Left renal cortex interstitium (tissue), 4 donors: ENCODE measurements at regions not wholly inside any gene's neighbourhood (a gene's known extent, or its start where the extent isn't known, plus 50 kb on each side); places are given as distances from the start of the nearest gene placed in this dataset.

ENCODE experiments used
- DNase-seq, 4 donors: peaks; one replicate each; pipeline ENCODE4 v3.0.0-alpha.2; 2013; ENCODE audit warnings: low read depth in 4 of 4, low spot score in 2 of 4, missing footprints in 1 of 4

DNA sequence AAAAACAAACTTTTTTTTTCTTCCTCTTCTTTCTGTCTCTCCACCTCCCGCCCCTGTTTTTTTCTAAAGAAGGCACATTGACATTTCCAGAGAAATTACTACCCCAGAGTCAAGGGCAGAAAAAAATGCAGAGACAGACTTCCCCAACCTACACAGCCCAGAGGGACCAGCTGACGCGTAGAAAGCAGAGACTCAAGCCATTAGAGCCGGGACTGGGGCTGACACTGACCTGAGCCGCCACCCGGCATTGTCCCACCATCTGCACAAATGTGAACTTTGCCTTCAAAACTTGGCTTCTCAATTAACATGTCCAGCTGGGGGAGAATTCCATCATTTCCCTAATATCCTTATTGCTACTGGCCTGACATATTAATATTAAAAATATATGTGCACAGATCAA lies 385.6 kb downstream of the NR2F2 start:
- no peak for DNase-seq

DNA sequence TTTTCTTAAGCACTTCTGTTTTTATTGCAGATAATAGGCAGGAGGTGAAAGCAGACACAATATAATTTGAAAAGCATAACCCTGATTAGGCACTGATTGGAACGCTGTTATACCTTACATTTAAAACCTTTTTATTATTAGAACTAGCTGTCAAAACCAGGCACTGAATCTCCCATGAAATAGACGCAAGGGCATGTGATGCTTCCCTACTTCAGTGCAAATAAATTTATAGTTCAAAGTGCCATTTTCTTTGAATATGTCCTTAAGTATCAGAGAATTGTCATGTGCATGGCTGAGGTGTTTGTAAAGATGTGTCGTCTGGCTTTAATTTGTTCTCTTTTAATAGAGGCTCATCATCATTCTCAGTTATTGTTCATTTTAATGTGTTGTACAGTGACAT lies 386.0 kb downstream of the NR2F2 start:
- no peak for DNase-seq

DNA sequence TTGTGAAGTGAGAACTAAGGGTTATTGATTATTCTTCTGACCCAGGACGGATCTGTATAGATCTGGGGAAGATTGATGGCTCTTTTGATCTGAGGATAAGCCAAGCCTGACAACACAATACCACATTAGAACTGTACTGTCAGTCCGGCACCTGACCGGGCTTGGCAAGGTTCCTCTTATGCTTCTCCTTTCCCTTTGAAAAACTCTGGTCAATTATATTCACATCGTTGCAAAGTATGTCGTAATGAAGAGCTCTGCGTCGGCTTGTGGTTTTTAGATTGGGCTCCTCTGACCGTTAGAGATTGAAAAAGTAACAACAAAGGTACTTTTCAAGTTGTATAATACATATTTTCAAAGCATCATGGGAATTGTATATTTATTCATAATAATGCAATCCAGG lies 389.8 kb downstream of the NR2F2 start:
- no peak for DNase-seq

DNA sequence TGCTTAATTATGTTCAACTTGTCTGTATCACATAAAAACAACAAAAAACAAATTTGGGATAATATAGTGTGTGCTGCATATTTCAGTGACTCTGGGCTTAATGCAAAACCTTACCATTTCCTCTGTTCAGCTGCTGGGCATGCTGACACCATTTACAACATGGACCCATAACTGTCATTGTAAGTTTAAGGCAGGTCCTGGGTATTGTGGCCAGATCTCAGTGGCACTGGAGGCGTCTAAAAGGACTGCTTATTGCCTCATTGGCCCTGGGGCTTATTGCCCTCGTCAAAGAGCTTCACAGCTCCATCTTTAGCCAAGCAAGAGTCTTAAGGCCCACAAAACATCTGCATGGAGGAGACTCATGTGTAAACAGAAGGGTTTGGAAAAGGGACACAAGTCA lies 390.2 kb downstream of the NR2F2 start:
- DNase-seq = no peak

DNA sequence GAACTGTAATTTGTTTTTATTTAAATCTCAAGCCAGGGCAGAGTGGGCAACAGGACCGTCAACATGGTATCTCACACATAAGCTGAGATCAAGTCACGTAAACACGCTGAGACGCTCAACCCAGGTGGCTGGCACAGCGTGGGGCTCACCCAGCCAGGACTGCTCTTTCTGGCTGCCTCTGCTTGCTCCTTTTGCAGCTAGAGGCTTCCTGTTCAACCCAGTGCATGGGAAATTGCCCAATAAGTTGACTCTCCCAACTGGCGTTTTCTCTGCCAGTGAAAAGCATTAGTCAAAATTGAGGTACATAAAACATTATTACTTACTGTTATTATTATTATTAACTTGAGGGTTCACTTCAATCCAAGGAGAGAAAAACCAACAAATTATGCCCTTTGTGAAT lies 398.1 kb downstream of the NR2F2 start:
- no peak for DNase-seq

DNA sequence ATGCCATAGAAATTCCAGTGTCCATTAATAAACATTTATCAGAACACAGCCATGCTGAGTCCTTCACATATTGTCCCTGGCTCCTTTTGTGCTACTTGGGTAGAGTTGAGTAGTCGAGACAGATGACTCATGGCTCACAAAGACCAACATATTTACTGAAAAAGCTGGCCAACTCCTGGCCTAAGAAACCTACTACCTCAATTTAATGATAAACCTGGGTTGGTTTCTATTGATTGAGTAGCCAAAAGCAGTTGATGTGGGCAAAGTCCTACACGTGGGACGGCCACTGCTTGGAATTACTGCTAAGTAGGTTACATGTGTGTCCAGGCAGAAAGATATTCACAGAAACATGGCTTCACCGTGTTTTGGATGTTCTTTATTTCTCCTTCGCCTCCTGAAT lies 402.2 kb downstream of the NR2F2 start:
- DNase-seq = no peak

DNA sequence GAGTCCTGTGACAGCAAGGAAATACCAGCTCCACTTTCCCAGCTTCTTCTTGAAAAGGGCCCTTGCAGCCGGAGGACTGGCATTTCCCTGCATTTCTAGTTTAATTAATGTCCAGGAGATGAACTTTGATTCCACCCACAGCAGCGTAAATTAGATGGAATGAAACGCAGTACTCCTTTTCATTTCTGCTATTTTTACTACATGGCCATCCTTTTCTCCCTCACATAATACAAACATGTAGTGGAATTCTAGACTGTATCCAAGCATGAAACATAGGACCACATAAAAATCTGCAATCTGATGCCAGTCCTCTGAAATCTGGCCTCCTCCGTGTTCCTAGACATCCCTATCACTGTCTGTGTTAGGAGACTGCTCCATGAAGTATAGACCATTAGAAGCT lies 403.2 kb downstream of the NR2F2 start:
- no peak for DNase-seq

DNA sequence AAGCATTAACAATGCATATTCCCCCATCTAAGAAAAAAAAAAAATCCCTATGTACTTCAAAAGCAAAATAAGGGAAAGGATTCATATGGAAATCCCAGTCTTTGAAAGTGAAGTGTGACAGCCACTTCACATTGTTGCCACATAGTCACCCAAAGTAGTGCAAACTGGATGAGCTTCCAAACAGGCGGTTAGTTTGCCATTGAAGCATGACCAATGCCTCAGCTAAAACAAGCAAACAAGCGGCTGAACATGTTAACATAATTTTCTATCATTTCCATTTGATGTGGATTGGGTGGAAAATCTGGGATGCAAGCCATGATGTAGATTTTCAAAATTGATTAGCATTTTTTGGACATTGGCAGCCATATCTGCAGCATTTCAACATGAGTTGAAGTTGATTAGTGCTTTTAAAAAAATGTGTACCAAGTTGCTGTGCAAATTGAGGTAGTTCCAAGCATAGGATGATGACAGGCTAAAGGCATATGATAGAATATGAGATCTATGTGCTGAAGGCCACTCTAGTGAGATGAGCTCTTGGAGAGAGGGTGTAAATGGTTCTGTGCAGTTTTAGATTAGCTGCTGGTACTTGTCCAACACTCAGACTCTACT lies 405.2 kb downstream of the NR2F2 start:
- no peak for DNase-seq

DNA sequence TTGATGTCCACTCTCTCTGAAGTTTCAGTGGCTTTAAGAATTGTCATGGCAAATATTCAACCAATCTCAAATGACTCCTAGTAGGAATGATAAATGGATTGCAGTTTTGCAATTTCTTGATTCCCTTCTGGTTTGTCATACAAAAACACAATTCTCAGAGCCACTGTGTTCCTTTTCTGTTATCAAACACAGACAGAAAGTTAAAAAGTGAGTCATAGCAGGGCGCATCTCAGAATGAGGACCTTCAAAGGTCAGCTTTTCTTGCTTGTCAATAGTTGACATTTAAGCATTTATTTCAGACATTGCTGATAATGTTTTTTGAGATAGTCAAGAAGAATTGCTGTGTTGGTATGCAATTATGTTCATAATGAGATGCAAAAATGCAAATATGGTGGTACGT lies 405.9 kb downstream of the NR2F2 start:
- no peak for DNase-seq

DNA sequence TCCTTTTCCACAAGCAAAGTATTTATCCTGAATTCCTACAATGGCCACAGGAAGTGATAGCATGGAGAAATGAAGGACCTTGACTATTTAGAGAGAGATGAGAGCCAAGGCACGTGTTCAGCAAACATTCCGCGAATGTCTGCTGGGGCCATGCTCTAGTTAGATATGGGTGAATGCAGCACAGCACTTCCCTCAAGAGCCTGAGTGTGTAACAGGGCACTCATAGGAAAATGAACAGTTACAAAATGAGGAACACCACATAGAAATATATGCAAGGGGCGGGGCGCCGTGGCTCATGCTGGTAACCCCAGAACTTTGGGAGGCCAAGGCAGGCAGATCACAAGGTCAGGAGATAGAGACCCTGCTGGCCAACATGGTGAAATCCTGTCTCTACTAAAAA lies 406.9 kb downstream of the NR2F2 start:
- no peak for DNase-seq

DNA sequence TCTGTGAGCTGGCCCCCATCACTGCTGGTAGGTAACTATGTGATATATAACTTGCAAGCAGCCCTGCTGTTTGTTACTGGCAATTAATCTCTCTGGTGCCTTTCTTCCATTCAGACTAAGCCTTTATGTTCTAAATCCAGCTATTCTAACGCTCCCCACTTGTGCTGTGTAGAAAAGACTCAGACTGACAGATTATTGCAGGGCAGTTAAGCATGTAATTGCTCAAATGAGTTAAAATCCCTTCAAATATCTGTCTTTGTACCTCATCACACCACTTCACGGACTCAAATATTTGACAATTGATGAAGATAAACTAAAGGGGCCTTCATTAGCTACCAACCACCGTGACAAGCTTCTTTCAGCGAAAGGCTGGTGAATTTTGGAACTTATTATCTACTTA lies 416.2 kb downstream of the NR2F2 start:
- no peak for DNase-seq

DNA sequence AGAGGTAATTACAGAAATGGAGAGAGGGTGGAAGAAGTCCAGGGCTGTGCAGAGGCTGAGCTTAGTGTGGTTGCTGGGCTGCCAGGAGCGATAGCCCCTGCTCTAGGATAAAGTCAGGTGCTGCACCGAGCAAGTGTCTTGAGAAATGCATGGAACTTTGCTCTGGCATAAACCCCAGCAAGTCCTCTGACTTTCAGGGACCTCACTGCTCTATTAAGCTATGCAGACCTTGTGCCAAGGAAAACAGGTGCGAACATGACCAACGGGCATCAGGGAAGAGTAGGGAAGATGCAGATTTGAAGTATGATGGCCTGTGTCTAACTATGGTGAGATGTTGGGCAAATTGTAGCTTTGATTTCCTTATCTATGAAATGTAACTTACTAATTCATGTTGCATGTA lies 416.8 kb downstream of the NR2F2 start:
- no peak for DNase-seq

DNA sequence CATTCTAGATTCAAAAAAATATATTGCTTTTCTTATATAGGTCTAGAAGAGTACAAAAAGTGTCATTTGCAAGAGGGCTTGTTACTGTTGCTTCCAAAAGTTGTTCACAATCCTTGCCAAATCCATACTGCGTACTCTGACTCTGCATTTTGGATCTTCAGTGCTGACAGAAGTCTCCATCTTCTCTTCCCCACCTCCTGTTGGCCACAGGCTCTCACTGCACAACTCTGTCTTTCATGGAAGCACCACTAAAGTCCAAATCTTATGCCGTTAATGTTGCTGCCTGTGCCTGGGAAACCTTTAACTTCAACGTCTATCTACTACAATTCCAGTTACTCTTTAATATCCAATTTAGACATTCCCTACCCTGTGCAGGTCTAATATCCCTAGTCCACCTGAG lies 419.9 kb downstream of the NR2F2 start:
- DNase-seq = no peak

DNA sequence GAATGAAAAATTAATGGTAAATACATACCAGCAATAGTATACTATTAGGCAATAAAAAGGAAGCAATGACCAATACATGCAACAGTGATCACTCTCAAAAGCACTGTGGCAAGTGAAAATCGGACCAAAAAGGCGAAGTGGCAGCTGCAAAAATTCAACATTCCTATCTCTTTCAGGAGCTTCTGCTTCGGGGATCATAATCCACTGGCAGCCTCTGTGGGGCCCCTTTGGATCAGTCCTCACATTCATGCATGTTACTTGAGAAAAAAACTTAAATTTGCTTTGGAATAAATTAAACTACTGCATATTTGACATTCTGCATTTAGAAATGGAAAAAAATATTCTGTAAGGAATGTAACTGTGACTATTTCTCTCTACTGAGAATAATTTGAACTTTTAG lies 425.6 kb downstream of the NR2F2 start:
- no peak for DNase-seq

DNA sequence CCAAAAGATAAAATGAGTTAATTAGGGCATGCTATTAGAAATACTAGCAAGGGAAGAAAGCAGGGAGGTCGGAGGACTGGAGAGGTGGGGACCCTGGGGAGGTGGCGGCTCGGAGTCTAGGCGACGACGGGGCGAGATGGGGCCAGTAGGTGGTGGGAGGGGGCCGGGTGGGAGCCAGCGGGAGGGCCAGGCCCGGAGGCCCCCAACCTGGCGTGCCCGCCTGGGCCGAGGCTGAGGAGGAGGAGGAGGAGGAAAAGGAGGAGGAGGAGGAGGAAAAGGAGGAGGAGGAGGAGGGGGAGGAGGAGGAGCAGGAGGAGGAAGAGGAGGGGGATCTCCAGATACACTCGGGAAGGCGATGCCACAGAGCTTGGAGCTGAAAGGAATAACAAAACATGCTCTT lies 426.2 kb downstream of the NR2F2 start:
- DNase-seq = no peak

DNA sequence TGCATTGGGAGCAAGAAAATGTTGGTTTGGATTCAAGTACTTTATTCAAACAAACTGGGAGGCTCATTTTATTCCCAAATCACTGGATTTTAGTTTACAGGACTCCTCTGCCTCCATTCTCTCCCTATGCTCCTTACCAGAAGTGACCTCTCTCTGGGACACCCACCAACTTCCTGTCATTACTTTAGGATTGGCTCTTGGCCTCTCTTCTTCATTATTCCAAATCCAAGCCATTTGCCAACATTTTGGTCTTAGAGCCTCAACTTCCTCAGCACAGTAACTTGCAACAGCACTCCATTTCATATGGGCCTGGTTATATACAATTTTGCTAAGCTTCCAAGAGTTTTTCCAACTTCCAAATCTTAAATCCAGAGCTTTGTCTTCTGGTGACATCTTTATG lies 432.1 kb downstream of the NR2F2 start:
- no peak for DNase-seq

DNA sequence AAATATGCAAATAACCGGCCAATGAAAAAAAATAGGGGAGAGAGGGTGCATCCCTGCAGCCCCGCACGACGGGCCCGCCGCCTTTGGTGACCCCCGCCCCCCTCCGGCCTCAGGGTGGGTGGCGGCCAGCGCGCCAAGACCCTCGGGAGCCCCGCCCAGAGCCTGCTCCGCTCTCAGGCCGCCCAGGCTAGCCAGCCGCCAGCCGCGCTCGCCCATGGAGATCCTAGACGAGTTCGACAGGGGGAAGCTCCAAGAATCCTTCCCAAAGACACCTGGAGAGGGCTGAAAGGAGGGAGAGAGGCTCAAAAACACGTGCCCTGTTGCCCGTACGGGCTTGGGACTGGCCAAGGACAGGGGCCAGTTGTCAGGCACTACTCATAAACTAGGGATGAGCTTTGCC lies 434.0 kb downstream of the NR2F2 start:
- no peak for DNase-seq

DNA sequence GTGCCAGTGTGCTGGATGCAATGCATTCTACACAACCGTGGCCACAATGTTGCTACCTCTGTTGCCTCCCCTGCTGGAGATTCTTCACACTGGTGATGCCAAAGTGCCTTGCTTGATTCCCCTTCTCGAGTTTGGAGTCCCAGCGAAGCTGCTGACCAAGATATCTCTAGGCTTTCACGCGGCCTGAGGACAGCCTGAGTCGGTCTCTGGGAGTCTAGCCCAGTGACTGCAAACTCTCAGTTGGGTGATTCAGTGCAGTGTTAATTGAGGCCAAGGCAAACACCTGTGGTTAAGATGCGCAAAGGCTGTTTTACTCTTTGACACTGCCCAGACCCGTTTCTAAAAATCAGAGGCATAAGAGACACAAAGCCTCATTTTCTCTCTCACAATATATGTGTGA lies 434.4 kb downstream of the NR2F2 start:
- no peak for DNase-seq

DNA sequence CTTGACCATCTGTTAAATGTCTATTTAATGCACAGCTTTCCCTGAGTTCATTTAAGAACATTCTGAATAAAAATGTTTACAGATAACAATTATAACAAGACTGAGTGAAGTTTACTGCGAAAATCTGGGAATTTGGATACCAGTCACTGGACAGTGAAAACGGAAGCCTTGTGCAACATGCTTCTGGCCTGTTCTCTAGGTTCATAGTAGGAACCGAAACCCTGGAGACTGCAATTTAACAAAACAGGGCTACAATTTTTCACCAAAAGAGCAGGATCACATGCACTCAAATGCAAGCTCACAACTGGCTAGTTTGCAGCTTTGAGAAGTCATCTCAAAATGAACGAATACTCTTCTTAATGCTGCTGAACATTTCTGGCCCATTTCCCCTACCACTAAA lies 435.9 kb downstream of the NR2F2 start:
- DNase-seq = no peak

DNA sequence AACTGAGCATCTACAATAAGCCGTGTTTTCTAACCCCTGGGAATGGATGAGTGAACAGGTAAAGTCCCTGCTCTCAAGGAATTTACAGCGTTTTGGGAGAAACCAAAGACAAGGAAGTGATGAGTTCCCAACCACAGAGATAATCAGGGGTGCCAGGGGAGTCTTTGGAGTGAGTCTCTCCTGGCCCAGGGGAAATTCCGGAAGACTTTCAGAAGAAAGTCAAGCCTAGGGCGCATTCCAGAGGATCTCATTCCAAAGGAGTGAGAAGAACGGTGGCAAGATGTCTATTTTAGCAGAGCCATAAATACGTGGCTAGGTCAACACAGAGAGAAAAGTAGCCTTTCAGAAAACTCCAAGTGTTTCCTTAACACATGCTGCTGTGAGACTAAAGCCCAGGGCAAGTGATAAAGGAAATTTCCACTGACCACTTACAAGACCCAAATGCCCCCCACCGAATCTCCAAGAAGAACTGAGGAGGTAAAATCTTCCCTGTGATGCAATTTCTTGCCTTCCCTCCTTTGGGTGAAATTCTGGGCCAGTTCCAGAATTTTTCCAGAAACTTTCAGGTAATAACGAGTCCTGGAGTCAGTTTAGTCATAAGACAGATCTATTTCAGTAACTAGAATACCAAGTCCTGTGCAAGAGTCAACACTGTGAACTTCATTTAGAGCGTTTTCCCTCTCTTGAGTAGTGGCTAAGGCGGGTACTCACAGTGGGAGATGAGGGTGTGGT lies 437.4 kb downstream of the NR2F2 start:
- no peak for DNase-seq

DNA sequence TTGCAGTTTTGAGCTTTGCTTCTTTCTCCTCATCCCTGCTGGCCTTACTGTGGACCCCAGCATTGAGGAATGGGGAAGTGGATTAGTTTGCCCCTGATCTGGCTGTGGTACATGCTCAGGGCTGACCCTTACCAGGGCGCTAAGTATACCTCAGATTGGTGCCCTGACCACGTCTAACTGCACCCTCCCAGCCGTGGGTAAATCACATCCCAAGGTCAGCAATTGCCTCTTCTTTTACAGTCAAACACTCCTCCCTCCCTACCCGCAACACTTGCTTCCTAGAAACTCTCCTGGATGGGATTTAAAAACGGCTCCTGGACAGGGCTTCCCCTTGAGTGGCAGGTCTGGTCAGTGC lies 437.9 kb downstream of the NR2F2 start:
- DNase-seq = no peak

DNA sequence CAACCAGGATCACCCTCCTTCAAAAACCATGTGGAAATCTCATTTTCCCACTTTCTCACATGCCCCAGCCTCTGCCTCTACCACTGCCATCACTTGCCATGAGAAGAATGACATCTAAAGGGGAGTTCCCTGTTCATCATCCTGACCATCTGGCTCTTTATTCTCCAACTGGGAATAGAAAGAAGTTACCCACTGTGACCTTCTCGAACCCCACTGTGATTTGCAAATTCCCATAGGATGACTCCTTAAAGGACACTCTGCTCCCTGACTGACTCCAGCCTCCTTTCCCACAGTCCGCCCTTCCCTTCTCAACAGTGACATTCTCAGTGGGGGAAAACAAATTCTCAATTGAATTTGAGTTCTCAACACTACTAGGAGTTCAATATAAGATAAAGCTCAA lies 440.5 kb downstream of the NR2F2 start:
- DNase-seq = no peak

DNA sequence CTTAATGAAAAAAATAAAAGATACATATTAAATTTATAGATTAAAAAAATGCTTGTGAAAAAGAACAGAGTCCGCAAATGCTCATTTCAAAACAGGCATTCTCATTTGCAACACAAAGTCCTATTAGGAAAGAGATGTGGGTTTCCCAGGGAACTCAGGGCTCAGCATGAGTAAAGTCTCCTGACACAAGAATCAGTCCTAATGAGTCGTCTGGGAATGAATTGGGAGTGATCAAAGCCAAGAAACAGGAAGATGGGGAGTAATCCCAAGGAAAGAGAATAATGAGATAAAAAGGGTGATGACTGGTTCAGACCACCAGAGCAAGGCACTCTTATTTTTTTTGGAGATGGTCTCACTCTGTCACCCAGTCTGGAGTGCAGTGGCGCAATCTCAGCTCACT lies 443.7 kb downstream of the NR2F2 start:
- DNase-seq = no peak
